LoVo (cell line): ENCODE measurements at regions not wholly inside any gene's neighbourhood (a gene's known extent, or its start where the extent isn't known, plus 50 kb on each side); places are given as distances from the start of the nearest gene placed in this dataset.

Experiments used
- DNase-seq: peaks from one replicate; pipeline ENCODE4 v3.0.0-alpha.2; 2016; ENCODE audit warnings: low spot score

DNA sequence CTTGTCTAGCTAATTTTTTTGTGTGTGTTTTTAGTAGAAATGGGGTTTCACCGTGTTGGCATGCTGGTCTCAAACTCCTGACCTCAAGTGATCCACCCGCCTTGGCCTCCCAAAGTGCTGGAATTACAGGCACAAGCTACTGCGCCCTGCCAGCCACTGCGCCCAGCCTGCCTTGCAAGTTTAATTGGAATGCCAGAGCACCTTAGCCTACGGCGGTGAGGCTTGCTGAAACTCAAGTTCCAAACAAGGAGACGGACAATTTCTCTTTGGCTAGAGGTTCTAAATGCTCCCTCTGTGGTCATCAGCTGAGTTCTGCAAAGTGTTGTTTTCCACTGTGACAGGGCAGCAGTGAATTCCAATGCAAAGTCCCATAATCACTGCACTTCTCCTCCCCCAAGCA, 583.4 kb downstream of the KCNJ3 start:
- no peak for DNase-seq

DNA sequence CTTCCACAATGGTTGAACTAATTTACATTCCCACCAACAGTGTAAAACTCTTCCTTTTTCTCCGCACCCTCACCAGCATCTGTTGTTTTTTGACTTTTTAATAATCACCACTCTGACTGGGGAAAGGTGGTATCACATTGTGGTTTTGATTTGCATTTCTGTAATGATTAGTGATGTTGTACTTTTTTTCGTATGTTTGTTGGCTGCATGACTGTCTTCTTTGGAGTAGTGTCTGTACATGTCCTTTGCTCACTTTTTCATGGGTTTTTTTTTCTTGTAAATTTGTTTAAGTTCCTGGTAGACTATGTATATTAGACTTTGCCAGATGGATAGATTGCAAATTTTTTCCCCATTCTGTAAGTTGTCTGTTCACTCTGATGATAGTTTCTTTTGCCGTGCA, 574.8 kb downstream of the KCNJ3 start:
- DNase-seq = no peak

DNA sequence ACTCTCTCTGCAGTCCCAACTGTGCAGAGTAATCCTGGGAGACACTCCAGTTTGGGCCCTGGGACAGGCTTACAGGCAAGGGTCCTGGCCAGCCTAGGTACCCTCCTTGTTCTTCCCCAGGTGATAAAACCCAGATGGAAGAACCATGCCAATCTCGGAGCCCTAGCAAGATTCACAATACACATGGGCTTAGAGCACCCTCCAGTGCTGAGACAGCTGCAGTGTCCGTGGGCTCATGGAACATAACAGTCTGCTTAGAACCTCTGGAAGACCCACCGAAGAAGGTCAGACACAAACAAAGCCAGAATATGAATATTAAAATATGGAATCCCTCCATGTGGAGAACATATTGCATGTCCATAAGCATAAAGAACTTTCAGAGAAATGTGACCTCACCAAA, 568.1 kb downstream of the KCNJ3 start:
- no peak for DNase-seq

DNA sequence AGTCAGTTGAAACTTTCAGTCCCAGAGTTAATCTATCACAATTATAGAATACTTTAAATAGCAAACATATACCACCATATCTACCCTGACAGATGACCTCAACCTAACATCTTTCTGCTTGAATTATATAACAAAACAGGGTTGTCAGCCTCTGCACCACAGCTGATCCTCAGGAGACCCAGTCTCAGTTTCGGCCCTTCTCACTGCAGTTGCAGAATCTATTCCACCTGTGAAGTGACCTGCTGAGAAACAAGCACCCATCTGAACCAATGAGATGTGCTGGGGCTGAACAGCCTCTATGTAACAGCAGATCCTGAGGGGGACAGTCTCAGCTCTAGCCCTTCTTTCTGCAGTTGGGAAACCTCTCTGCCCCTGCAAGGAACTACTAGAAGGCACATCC, 567.6 kb downstream of the KCNJ3 start:
- no peak for DNase-seq

DNA sequence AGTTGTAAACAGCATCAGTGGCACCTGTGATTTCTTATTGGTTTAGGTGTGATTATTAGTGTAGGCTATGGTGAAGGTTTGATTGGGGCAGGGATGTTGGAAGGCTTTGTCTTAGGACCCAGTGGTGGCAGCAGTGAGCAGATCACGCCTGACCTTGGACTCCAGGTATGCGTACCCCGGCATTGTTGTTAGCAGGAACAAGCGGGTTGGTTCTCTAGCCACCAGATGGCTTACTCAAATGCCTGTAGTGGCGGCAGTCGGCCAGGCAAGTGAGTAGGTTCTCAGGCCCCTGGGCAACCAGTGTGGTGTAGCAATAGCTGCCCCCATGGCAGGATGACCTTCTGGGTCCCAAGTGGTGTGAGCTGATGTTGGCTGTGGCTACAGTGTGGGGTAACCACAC, 558.3 kb downstream of the KCNJ3 start:
- DNase-seq = no peak

DNA sequence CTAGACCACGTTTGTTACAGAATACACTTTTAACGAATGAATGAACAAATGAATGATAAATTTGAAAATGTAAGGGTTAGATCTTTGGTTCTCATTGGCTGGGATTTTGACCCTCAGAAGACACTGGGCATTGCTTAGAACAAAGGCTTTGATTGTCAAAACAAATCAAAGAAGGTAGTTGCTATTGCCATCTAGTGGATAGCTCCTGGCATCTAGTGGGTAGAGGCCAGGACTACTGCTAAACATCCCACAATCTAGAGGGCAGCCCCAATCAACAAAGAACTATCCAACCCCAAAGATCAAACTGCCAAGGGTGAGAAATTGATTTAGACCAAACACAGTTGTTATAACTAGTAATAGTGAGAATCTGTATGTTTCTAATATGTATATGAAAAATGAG, 552.3 kb downstream of the KCNJ3 start:
- DNase-seq = no peak

DNA sequence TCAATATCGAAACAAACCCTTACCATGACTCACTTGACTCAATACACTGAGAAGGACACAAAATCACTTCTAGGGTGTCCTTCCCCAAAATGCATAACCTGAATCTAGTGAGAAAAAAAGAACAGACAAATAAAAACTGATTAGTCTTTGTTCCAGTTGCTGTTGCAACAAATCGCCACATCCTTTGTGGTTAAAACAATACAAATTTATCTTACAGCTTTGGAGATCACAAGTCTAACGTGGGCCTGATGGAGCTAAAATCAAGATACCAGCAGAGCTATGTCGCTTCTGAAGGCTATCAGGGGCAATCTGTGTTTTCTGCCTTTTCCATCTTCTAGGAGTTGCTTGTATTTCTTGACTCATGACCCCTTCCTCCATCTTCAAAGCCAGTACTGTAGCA, 541.7 kb downstream of the KCNJ3 start:
- DNase-seq = no peak

DNA sequence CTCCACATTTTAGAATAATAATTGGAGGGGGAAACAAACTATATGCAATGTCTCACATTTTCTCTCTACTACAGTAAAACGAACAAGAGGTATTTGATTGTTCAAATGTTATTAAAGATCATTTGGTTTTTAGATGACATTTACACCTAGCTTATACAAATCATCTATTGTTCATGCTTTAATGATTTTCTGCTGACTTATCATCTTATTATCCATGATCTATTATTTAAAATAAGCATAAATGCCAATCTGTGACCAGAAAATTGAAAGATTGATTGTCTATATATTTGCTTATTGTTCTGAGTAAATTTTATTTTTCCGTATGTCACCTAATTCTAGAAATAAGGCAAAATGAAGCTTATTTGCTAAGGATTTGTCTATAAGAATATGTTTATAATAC, 537.2 kb downstream of the KCNJ3 start:
- no peak for DNase-seq

DNA sequence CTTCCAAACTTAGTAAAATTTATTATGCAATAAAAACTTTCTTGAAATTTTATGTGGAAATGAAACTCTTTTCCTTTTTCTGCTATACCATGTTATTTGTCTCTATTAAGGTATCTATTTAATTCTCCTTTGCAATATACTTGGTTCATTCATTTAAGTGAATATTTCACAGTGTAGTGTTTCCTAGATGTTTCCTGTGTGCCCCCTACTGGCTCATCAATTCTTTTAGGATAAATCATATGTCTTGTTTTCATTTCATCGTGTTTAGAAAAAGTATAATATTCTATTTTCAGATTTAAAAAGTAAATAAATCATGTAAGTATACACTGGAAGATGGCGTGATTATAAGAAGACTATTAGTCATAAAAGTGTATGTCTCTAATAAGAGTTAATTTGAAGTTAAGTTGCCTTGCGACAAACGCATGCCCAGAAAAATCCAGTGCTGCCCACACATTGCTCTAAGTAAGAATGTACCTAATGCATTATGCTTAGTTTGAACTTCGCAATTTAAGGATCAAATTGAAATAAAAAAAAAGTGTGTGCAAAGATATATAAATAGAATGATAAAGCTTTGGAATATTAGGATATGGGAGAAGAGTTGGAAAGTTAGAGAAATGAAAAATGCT, 525.4 kb downstream of the KCNJ3 start:
- DNase-seq = peak; percentile 15

DNA sequence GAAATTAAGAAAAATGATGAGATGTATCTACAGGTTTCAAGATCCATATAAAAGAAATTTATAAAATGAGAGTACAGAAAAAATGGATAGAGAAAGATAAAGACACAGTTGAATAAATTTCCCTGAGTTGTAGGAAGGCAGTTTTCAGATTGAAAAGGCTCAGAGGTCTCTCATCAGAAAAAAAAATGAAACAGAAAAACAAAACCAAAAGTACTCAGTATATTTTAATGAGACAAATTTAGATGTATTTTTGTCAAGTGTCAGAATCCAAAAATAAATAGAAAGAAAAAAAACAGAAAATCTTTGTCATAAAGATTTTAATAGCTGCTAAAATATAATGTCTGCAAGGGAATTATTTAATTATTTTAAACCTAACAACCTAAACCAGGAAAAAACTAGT, 520.5 kb downstream of the KCNJ3 start:
- no peak for DNase-seq

DNA sequence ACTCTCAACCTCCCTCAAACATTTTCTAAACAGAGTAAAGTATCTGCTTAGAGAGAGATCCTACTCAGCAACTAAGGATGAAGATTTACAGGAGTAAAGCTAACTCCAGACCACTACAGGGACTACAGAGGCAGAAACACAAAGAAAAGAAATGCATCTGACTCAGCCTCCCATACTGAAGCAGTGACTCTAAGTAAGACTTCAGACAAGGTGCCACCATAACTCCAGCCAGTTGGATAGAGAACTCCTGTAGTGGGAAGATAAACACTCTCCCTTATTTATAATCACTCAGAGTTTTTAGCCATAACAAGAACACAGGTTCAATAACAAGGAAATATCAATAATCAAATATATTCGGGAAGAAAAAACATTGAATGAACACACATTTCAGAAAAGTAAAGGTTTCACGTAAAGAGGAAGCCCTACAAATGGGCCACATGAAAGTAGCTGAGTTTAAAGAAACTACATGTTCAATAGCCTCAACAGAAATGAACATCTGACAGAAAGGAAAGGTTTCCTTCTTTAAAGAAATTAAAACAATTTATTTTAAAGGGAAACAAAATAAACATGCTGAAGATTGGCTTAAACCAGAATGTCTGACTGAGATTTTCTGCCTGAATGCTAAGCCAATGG, 519.9 kb downstream of the KCNJ3 start:
- DNase-seq = no peak

DNA sequence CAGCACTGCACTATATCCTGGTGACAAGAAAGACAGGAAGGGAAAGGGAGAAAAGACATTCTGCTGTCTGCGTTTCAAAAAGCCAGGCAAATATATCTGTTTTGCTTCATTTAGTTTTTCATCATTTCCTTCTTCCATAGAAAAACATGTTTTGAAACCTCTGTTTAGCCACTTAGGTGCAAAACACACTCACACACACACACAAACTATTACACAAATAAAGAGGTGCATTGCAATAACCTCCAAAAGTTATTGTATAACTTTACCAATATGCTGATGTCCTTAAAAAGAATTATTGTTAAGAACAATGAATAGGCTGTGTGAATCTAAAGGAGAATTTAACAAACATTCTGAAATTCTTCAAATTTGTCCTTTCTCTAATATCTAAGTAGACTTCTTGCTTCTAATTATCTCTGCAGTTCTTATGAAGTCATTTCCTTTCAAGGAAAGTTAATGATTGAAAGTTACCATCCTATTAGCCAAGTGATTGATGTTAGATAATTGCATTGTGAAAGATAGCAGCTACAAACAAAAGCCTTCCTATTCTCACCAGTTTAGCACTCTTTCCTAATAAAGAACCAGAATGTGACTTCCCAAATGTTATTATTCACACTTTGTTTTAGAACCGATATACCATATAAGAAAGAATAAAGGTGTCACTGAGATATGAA, 516.7 kb downstream of the KCNJ3 start:
- no peak for DNase-seq

DNA sequence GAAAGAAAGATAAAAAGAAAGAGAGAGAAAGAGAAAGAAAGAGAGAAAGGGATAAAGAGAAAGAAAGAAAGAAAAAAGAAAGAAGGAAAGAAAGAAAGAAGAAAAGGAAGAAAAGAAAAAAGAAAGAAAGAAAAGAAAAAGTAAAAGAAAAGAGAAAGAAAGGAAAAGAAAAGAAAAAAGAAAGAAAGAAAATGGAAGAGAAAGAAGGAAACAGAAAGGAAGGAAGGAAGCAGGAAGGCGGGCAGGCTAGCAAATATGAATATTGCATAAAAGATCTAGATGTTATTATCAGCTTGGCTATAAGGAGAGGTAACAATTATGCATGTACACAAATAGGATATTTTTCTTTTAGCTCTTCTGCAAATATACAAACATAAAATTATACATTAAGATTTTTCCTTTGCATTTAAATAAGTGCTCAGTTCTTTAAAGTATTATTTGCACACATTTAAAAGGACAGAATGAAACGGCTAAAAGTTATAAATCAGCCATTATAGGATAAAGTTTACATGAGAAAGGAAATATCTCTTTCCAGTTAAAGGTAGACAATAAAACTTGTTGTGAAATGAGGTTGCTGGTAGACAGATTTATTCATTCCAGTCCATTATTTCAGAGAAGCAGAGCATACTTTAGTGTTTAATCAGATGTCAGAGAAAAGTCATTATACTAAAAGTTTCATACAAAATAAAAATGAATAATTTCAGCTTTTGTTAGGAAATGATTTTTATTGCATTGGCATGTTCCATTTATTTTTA, 511.4 kb downstream of the KCNJ3 start:
- no peak for DNase-seq

DNA sequence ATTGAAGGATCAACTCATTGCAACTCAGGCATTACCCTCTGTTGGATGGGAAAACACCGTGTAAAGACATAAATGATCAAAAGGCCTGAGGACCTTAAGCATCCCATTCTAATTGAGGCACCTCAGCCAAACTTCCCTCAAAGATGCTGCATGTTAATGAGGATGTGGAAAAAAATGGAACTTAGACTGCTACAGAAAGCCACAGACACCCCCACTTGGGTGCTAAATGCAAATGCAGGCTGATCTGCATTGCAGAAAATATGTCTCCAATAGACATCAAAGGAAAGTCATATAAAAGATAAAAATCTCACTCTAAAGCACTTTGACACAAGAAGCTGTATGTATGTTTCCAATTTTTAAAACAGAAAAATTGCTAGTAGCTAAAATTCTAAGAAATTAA, 504.7 kb downstream of the KCNJ3 start:
- no peak for DNase-seq

DNA sequence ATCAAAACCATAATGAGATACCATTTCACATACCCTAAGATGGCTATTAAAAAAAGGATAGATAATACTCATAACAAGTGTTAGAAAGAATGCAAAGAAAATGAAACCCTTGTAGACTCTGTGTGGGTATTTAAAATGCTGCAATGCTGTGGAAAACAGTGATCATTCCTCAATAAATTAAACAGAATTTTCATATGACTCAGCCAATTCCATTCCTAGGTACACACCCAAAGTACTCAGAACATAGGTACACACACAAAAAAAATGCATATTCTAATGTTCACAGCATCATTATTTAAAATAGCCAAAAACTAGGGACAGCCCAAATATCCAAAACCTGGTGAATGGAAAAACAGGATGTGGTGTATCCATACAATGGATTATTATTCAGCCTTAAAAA, 502.3 kb downstream of the KCNJ3 start:
- no peak for DNase-seq

DNA sequence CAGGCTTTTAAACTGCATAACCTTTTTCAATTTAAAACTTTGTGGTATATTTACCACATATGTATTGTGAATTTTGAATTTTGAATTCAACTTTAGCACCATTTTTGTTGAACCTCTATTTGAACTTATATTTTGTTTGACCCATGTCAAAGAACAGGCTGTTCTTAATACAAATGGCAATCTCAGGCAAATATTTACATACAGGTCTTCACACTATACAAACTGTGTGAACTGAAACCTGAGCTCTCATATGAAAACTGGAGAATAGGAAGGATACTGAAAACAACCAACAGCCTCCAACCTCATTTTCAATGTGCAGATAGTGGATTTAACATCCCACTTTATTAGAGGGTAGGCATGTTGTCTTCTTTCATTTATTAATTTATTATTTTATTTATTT, 491.8 kb downstream of the KCNJ3 start:
- DNase-seq = no peak

DNA sequence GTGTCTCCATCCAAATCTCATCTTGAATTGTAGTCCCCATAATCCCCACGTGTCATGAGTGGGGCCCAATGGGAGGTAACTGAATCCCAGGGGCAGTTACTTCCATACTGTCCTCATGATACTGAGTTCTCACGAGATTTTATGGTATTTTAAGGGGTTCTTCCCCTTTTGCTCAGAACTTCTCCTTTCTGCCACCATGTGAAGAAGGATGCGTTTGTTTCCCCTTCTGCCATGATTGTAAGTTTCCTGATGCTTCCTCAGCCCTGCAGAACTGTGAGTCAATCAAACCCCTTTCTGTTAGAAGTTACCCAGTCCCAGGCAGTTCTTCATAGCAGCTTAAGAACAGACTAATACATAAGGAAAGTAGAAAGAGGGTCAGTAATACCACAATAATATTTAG, 480.4 kb downstream of the KCNJ3 start:
- DNase-seq = no peak

DNA sequence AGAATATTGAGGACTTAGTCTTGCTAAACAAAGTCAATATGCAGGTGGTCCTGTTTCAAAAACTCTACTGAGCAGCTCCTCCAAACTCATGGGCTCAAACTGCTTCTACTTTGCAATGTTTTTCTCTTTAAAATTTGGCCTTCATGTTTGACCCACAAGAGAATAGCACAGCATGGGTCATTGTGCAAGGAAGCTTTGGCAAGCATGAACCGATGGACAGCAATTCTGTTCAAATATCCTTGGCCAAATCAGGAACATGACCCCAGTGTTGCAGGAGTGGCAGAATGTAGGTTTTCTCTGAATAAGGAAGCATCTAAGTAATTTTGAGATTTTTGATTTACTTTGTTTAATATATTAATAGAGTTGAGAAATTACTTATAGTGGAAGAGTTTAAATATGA, 477.9 kb downstream of the KCNJ3 start:
- DNase-seq = no peak

DNA sequence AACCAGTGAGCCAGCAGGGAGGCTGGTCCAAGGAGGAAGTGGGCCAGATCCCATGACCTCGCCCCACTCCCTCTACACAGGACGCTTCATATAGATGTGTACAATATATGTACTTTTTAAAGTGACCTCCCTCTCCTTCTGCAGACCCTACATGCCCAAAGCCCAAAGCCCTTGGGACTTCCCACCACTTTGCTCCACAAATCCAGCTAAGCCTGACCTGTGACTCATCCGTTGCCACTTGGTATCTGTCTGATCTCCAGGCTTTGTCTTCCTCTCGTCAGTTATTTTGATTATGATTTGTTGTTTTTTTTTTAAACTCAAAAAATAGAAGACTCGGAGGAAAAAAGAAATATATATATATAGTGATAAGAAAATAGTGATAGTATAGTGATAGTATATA, 470.8 kb downstream of the KCNJ3 start:
- no peak for DNase-seq

DNA sequence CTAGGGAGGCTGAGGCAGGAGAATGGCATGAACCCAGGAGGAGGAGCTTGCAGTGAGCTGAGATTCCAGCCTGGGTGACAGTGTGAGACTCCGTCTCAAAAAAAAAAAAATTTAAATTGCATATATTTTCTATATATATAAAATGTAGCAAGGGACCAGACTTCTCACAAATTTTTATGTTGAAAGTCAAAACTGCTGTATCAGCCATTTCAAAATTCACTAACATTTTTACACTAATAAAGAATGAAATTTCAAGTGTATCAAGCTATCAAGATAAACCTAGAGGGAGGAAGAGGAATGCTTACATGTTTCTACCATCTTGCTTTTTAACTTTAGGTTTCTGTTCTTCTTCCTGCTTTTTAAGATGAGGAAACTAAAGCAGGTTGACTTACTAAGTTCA, 464.0 kb downstream of the KCNJ3 start:
- DNase-seq = no peak

DNA sequence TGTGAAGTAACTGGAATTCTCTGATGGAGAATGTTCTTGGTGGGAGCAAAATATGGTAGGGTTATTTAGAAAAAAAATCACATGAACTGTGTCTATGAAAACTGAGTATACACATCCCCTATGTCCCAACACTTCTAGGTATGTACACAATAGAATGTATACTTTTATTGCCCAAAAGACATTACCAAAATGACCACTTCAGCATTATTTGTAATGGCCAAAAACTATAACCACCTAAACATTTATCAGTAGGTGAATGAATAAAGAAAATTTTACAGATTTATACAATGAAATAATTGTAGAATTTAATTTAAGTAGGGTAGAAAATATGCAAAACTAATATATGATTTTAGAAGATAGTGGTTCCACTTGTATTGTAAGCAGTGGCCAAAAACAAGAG, 462.8 kb downstream of the KCNJ3 start:
- no peak for DNase-seq

DNA sequence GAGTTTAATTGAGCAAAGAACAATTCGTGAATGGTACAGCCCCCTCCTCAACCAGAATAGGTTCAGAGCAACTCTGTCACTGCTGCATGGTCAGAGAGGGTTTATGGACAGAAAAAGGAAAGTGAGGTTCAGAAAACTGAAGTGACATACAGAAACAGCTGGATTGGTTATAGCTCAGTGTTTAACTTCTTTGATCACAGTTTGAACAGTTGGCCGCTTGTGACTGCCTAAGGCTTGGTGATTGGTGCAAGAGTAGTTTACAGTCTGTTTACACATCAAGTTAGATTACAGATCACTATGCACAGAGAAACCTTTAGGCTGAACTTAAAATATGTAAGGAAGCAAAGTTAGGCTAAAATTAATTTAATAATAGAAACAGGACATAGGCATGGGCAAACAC, 459.2 kb downstream of the KCNJ3 start:
- DNase-seq = no peak

DNA sequence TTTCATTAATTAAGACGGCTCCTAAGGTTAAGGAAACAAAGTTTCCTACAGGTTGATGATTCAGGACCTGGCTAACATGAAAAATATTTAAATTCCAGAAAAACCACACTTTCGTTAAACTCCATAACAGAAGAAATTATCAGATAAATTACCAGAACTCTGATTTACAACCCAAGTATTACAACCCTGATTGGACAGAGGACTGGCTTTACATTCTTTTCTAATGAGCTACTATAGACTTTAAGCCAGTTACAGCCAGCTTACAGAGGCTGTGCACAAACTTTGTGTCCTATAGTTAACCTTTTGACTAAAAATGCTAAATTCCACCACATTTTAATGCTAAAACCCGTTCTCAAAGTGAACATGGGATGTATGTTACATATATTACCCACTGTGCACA, 458.6 kb downstream of the KCNJ3 start:
- no peak for DNase-seq
